Subcutaneous abdominal adipose tissue (tissue), 5 donors: ENCODE measurements at regions not wholly inside any gene's neighbourhood (a gene's known extent, or its start where the extent isn't known, plus 50 kb on each side); places are given as distances from the start of the nearest gene placed in this dataset.
"Not testable (repeated sequence)": the region's sequence is repeated elsewhere in the genome, so short reads cannot be mapped to it uniquely, and the experiment has no call there.

ENCODE experiments used
- H3K27ac ChIP-seq: one replicate; pipeline ENCODE4 v1.7.0; 2013; ENCODE audit warnings: low read depth, mild to moderate bottlenecking, inconsistent platforms, low read length, moderate library complexity
- H3K27me3 ChIP-seq, 5 donors: one replicate each; pipeline ENCODE4 v1.7.0; 2013; ENCODE audit warnings: low read length in 5 of 5, inconsistent platforms in 1 of 5; ENCODE audit not compliant: control insufficient read depth in 5 of 5, insufficient read depth in 4 of 5
- H3K36me3 ChIP-seq, 5 donors: one replicate each; pipeline ENCODE4 v1.7.0; 2013; ENCODE audit warnings: low read length in 5 of 5; ENCODE audit not compliant: control insufficient read depth in 5 of 5, insufficient read depth in 5 of 5
- H3K4me1 ChIP-seq, 5 donors: one replicate each; pipeline ENCODE4 v1.7.0; 2013; ENCODE audit warnings: low read length in 5 of 5, mild to moderate bottlenecking in 3 of 5, moderate library complexity in 1 of 5; ENCODE audit not compliant: control insufficient read depth in 5 of 5, insufficient read depth in 5 of 5
- H3K4me3 ChIP-seq, 5 donors: one replicate each; pipeline ENCODE4 v1.7.0; 2013; ENCODE audit warnings: low read length in 5 of 5, low read depth in 1 of 5
- H3K9ac ChIP-seq, 5 donors: one replicate each; pipeline ENCODE4 v1.7.0; 2013; ENCODE audit warnings: low read length in 5 of 5, mild to moderate bottlenecking in 4 of 5, moderate library complexity in 3 of 5
- H3K9me3 ChIP-seq, 5 donors: one replicate each; pipeline ENCODE4 v1.7.0; 2013; ENCODE audit warnings: low read length in 5 of 5; ENCODE audit not compliant: control insufficient read depth in 5 of 5
- donor health status: healthy.
- donor health status: healthy.
- donor health status: healthy.
- donor health status: healthy.
- donor health status: healthy.

GRCh38 chr1:224031986-224032385 lies 81.9 kb upstream of the FBXO28 start:
- H3K36me3 ChIP-seq, H3K27ac ChIP-seq, H3K9ac ChIP-seq, H3K4me1 ChIP-seq, H3K27me3 ChIP-seq, H3K9me3 ChIP-seq, H3K4me3 ChIP-seq: not testable (repeated sequence)

- H3K27ac ChIP-seq, H3K9me3 ChIP-seq: not testable (repeated sequence)
These were observed 83.7 kb upstream of the FBXO28 start for GRCh38 chr1:224030257-224030656.

GRCh38 chr1:224029286-224030025 lies 84.5 kb upstream of the FBXO28 start:
- H3K9ac ChIP-seq, H3K36me3 ChIP-seq, H3K27me3 ChIP-seq, H3K9me3 ChIP-seq, H3K27ac ChIP-seq, H3K4me1 ChIP-seq, H3K4me3 ChIP-seq: not testable (repeated sequence)

More at GRCh38 chr1:224030257-224030656, 83.7 kb upstream of the FBXO28 start:
- not testable (repeated sequence) for H3K36me3 ChIP-seq, H3K9ac ChIP-seq, H3K4me1 ChIP-seq, H3K4me3 ChIP-seq, H3K27me3 ChIP-seq

- not testable (repeated sequence) for H3K36me3 ChIP-seq, H3K27ac ChIP-seq, H3K4me3 ChIP-seq, H3K4me1 ChIP-seq, H3K27me3 ChIP-seq, H3K9ac ChIP-seq, H3K9me3 ChIP-seq
These were observed 85.1 kb upstream of the FBXO28 start for GRCh38 chr1:224028802-224029201.

- H3K9me3 ChIP-seq, H3K9ac ChIP-seq, H3K27me3 ChIP-seq, H3K36me3 ChIP-seq, H3K4me3 ChIP-seq, H3K27ac ChIP-seq, H3K4me1 ChIP-seq: not testable (repeated sequence)
These were observed 90.8 kb upstream of the FBXO28 start for GRCh38 chr1:224023122-224023521.

- H3K36me3 ChIP-seq, H3K4me1 ChIP-seq, H3K4me3 ChIP-seq, H3K9me3 ChIP-seq, H3K27ac ChIP-seq, H3K9ac ChIP-seq, H3K27me3 ChIP-seq: not testable (repeated sequence)
These were observed 91.5 kb upstream of the FBXO28 start for GRCh38 chr1:224022249-224022970.

GRCh38 chr1:224019866-224020265 lies 94.0 kb upstream of the FBXO28 start:
- H3K27me3 ChIP-seq, H3K9ac ChIP-seq, H3K36me3 ChIP-seq, H3K4me1 ChIP-seq, H3K4me3 ChIP-seq, H3K9me3 ChIP-seq, H3K27ac ChIP-seq: not testable (repeated sequence)

- H3K9me3 ChIP-seq, result peaks cover 2 to 31% (median 20%) of the 10 kb centered on the region in 5 donors
- H3K27ac ChIP-seq, H3K9ac ChIP-seq, H3K27me3 ChIP-seq, H3K36me3 ChIP-seq, H3K4me1 ChIP-seq, H3K4me3 ChIP-seq: not testable (repeated sequence)
These were observed 98.1 kb upstream of the FBXO28 start for GRCh38 chr1:224015782-224016181.

- no peak overlapping the region for H3K9ac ChIP-seq
- no peaks in the 10 kb centered on the region for H3K4me1 ChIP-seq
- no peak overlapping the region for H3K4me3 ChIP-seq
- no peaks in the 10 kb centered on the region for H3K27me3 ChIP-seq
- H3K9me3 ChIP-seq, result peaks cover 2 to 31% (median 20%) of the 10 kb centered on the region in 5 donors
- H3K36me3 ChIP-seq, result no peaks in the 10 kb centered on the region
- no peak overlapping the region for H3K27ac ChIP-seq
These were observed 99.6 kb upstream of the FBXO28 start for GRCh38 chr1:224014330-224014649.

GRCh38 chr1:224013626-224014329 lies 100.1 kb upstream of the FBXO28 start:
- H3K4me3 ChIP-seq, H3K27me3 ChIP-seq, H3K9ac ChIP-seq, H3K27ac ChIP-seq, H3K4me1 ChIP-seq, H3K36me3 ChIP-seq: not testable (repeated sequence)
- H3K9me3 ChIP-seq, result peaks cover 2 to 31% (median 20%) of the 10 kb centered on the region in 5 donors
